Loucy (cell line): ENCODE measurements at regions not wholly inside any gene's neighbourhood (a gene's known extent, or its start where the extent isn't known, plus 50 kb on each side); places are given as distances from the start of the nearest gene placed in this dataset.

Experiments
- H2AFZ ChIP-seq: fragments of 200-600 bp; sonication (generic); 2 replicates; pipeline ENCODE4 v1.6.0; 2016; ENCODE audit warnings: antibody characterized with exemption, mild to moderate bottlenecking, low read length, moderate library complexity
- H3F3A ChIP-seq: fragments of 200-600 bp; 2 replicates; pipeline ENCODE4 v1.6.0; 2016; ENCODE audit warnings: antibody characterized with exemption, low read depth, mild to moderate bottlenecking
- H3K27me3 ChIP-seq: fragments of 200-600 bp; sonication (generic); 2 replicates; pipeline ENCODE4 v1.6.1; 2014; ENCODE audit warnings: low read length, mild to moderate bottlenecking; ENCODE audit not compliant: insufficient read depth, poor library complexity, severe bottlenecking
- H3K36me3 ChIP-seq: fragments of 200-600 bp; sonication (generic); 2 replicates; pipeline ENCODE4 v1.6.1; 2016; ENCODE audit warnings: low read length; ENCODE audit not compliant: insufficient read depth
- H3K4me1 ChIP-seq: fragments of 200-600 bp; sonication (generic); 2 replicates; pipeline ENCODE4 v1.5.1; 2014; ENCODE audit warnings: low read length, mild to moderate bottlenecking; ENCODE audit not compliant: insufficient read depth, poor library complexity, severe bottlenecking
- H3K4me2 ChIP-seq: fragments of 200-600 bp; sonication (generic); 2 replicates; pipeline ENCODE4 v1.6.0; 2014; ENCODE audit warnings: antibody characterized with exemption, low read length, low read depth, mild to moderate bottlenecking; ENCODE audit not compliant: poor library complexity, severe bottlenecking
- H3K4me3 ChIP-seq: fragments of 200-600 bp; sonication (generic); 2 replicates; pipeline ENCODE4 v1.5.1; 2014; ENCODE audit warnings: low read length, mild to moderate bottlenecking, mixed read lengths; ENCODE audit not compliant: poor library complexity, severe bottlenecking
- H3K79me2 ChIP-seq: fragments of 200-600 bp; sonication (generic); 2 replicates; pipeline ENCODE4 v1.6.1; 2014; ENCODE audit warnings: low read length; ENCODE audit not compliant: insufficient read depth
- H3K9ac ChIP-seq: fragments of 200-600 bp; sonication (generic); 2 replicates; pipeline ENCODE4 v1.6.0; 2014; ENCODE audit warnings: mild to moderate bottlenecking, low read depth, low read length, moderate library complexity; ENCODE audit not compliant: poor library complexity, severe bottlenecking
- H3K9me2 ChIP-seq: fragments of 200-600 bp; sonication (generic); replicated peaks from 2 replicates; pipeline ENCODE4 v1.6.1; 2016; ENCODE audit warnings: low read depth, low read length, mixed read lengths
- H3K9me3 ChIP-seq: fragments of 200-600 bp; sonication (generic); 2 replicates; pipeline ENCODE4 v1.6.1; 2014; ENCODE audit warnings: mild to moderate bottlenecking, antibody characterized with exemption, low read length, low read depth; ENCODE audit not compliant: insufficient read depth
- H4K20me1 ChIP-seq: fragments of 200-600 bp; sonication (generic); 2 replicates; pipeline ENCODE4 v1.6.0; 2014; ENCODE audit warnings: antibody characterized with exemption, low read length, mild to moderate bottlenecking; ENCODE audit not compliant: insufficient read depth, poor library complexity, severe bottlenecking
- EZH2phosphoT487 ChIP-seq: fragments of 200-600 bp; IDR thresholded peaks from 2 replicates; pipeline ENCODE4 v1.6.1; 2018; ENCODE audit warnings: antibody characterized with exemption, mild to moderate bottlenecking, moderate library complexity, borderline replicate concordance
- TF ChIP-seq, protein P1 (sequence below): fragments of 200-600 bp; sonication (generic); conservative IDR thresholded peaks from 2 replicates; pipeline ENCODE4 v1.5.1; 2014; ENCODE audit warnings: mild to moderate bottlenecking, antibody characterized with exemption, low read length

DNA sequence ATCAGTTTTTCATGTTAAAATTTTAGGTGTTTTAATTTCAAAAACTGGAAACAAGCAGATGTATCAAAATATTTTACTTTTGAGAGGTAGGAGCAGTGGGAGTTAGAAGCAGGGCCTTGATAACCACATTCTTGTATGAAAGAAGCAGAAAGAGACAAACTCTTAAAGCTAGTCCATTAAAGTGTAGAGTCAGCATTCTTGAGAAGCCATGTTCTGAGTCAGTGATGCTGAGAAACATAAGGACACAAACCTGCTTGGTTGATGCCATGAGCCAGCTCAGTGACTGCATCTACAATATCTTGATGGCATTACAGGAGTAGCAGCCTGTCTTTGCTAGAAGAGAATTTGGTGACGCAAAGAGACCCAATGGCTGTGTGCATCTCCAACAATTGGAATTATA is 826.1 kb upstream of the CTNND2 start:
- Histone ChIP-seq H3K4me3 (no peak overlapping the region), H3K79me2 (no peaks in the 10 kb centered on the region), H3K27me3 (no peaks in the 10 kb centered on the region), H4K20me1 (no peaks in the 10 kb centered on the region), H3K4me1 (no peaks in the 10 kb centered on the region), H3K9ac (no peak overlapping the region), H2AFZ (no peak overlapping the region), H3K9me2 (no peaks in the 10 kb centered on the region), H3K9me3 (0 out of 2 replicates have a peak, but pooled peaks cover 2% of the 10 kb centered on the region), H3K4me2 (no peak overlapping the region), H3K36me3 (no peaks in the 10 kb centered on the region), H3F3A (no peaks in the 10 kb centered on the region)
- no peak for TF ChIP-seq EZH2phosphoT487
- TF ChIP-seq, protein P1, sequence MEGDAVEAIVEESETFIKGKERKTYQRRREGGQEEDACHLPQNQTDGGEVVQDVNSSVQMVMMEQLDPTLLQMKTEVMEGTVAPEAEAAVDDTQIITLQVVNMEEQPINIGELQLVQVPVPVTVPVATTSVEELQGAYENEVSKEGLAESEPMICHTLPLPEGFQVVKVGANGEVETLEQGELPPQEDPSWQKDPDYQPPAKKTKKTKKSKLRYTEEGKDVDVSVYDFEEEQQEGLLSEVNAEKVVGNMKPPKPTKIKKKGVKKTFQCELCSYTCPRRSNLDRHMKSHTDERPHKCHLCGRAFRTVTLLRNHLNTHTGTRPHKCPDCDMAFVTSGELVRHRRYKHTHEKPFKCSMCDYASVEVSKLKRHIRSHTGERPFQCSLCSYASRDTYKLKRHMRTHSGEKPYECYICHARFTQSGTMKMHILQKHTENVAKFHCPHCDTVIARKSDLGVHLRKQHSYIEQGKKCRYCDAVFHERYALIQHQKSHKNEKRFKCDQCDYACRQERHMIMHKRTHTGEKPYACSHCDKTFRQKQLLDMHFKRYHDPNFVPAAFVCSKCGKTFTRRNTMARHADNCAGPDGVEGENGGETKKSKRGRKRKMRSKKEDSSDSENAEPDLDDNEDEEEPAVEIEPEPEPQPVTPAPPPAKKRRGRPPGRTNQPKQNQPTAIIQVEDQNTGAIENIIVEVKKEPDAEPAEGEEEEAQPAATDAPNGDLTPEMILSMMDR = no peak

DNA sequence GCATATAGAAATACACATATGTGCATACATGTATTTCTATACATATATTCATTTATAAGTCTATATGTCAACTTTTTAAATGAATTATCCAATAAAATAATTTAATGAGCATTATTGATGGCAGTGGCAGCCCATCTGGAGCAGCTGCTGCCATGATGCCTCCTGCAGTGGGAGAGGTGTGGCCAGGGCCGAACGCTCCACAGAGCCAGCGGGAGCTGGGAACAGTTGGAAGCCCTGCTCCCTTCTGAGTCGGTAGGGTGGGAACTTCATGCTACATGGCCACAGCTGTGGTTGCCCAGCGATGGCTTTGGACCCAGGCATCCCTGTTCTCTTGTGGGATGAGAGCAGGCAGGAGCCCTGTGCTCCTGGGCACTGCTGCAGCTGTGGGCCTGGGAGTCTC is 812.4 kb upstream of the CTNND2 start:
- no peak overlapping the region for H2AFZ ChIP-seq
- H3F3A ChIP-seq = no peaks in the 10 kb centered on the region
- no peaks in the 10 kb centered on the region for H3K9me2 ChIP-seq
- no peak overlapping the region for H3K4me2 ChIP-seq
- no peaks in the 10 kb centered on the region for H3K79me2 ChIP-seq
- H3K36me3 ChIP-seq = no peaks in the 10 kb centered on the region
- H3K27me3 ChIP-seq = no peaks in the 10 kb centered on the region
- no peaks in the 10 kb centered on the region for H4K20me1 ChIP-seq
- no peak overlapping the region for H3K9ac ChIP-seq
- TF ChIP-seq, protein P1 = no peak
- no peak for TF ChIP-seq EZH2phosphoT487
- H3K9me3 ChIP-seq = no peaks in the 10 kb centered on the region
- H3K4me1 ChIP-seq = no peaks in the 10 kb centered on the region
- H3K4me3 ChIP-seq = no peak overlapping the region

GRCh38 chr5:12707560-12707959 is 803.3 kb upstream of the CTNND2 start:
- H2AFZ ChIP-seq = no peak overlapping the region
- TF ChIP-seq, protein P1 = no peak
- no peak for TF ChIP-seq EZH2phosphoT487
- H3K9me3 ChIP-seq = no peaks in the 10 kb centered on the region
- H3K4me2 ChIP-seq = no peak overlapping the region
- no peaks in the 10 kb centered on the region for H3K9me2 ChIP-seq
- no peak overlapping the region for H3K9ac ChIP-seq
- H4K20me1 ChIP-seq = no peaks in the 10 kb centered on the region
- no peaks in the 10 kb centered on the region for H3K27me3 ChIP-seq
- no peaks in the 10 kb centered on the region for H3F3A ChIP-seq
- H3K79me2 ChIP-seq = no peaks in the 10 kb centered on the region
- no peak overlapping the region for H3K4me3 ChIP-seq
- H3K36me3 ChIP-seq = no peaks in the 10 kb centered on the region
- no peaks in the 10 kb centered on the region for H3K4me1 ChIP-seq
